Fibroblast of skin of scalp (primary cell): ENCODE measurements at regions not wholly inside any gene's neighbourhood (a gene's known extent, or its start where the extent isn't known, plus 50 kb on each side); places are given as distances from the start of the nearest gene placed in this dataset.

Experiments
- DNase-seq: peaks from one replicate; pipeline ENCODE4 v3.0.0-alpha.2; 2013

DNA sequence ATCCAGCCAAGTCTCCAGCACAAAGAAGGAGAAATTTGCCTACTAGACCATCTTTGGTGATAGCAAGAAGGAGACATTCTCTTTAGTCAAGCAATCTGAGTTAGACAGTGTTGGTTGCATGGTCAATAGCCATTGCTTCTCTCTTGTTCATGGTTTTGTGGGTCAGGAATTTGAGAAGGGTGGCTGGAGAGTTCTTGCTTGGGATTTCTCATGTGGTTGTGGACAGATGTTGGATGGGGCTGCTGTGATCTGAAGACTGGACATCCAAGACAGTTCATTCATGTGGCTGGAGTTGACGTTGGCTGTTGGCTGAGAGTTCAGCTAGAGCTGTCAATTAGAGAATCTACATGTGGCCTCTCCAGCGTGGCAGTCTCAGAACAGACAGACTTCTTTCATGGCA, 322.3 kb upstream of the PRDM1 start:
- no peak for DNase-seq

DNA sequence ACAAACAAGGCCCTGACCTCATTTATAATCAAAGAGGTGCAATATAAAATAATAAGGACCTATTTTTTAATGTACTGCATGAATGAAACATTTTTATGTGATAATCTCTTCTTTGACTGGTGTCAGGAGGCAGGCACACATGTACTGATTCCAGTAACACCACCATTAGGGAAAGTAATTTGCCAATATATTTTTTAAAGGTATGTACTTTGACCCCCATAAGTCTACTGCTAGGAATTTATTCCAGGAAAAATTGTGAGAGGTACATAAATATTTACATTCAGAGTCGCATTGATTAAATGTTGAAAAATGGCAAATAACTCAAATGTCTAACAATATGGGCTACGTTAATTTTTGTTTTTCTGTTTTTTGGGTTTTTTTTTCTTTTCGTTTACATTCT, 325.4 kb upstream of the PRDM1 start:
- no peak for DNase-seq

DNA sequence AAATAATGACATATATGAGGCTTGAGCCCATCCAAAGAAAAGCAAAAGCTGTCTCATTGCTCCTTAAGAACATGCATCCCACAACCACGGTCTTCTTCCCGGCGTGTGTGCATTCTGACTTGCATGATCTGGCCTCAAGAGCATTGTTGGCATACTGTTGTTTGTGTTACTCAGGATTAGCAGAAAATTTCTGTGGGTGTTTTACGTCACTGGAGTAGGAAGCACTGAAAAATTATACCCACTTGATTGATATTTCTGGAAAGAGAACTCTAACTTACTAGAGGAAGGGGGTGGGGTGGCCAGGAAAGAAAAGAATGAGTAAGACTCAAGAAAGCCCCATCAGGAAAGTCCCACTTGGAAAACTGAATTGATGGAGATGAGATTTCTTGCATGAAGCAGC, 326.2 kb upstream of the PRDM1 start:
- peak; percentile 77 for DNase-seq

DNA sequence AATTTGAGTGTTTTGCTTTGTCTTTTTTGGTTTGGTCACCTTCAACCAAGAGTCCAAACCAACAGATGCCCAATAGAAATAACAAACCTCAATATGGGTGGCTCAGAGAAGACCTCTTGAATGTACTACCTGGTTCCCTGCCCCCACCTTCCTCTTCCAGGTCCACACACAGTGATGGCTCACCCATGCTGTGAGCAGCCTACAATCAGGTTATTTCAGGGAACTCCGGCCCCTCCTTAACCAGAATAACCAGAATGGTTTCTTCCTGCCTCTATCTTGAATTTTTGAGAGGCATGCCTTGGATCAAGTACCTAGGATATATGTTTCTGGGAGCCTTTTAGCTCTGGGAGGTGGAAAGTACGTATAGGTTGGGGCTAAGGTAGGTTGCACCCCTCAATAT, 327.1 kb upstream of the PRDM1 start:
- no peak for DNase-seq

DNA sequence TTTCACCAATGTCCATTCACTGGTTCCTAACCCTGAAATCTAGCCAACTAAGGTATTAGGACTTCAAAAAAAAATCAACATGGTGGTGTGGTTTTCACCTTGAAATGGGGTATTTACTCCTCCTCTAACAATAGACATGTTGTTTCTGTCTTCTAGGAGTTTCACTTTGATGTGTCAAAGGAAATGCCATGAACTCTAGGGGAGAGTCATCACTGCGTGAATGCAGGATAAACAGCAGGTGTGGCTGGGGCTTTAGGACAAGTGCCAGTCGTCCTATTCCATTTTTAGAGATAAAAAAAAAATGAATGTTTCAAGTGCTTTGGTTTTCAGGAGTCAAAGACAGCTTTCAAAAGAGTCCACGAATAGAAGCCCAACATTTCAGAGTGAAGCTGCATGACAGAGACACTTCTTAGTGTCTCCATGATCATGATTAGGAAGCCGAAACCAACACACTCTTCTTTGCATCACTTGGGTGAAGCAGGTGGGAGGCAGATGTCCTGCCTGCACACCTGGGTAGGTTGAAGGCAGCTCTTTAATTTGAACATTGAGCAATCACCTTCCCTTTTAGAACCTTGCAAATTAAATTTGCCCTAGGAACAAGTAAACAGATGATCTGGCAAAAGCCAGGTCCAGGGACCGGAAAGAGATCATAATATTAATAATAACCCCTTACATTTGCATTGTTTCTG, 328.5 kb upstream of the PRDM1 start:
- DNase-seq = no peak

DNA sequence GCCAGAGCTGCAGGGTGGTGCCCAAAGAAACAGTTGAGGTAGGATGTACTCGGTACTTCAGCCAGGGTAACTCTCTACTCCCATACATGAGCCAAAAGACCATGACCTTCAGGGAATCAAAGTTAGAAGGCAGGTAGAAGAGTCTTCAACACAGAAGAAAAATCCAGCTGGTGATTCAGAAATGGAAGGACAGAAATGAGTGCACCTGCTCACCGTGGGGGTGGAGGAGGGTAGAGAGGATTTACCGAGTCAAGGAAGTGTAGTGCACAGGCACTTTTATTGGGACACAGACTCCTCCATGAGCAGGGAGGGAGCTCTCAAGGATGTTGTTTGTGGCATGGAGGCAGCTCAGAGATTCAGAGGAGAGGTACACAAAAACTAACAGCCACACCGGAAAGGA, 330.3 kb upstream of the PRDM1 start:
- no peak for DNase-seq

DNA sequence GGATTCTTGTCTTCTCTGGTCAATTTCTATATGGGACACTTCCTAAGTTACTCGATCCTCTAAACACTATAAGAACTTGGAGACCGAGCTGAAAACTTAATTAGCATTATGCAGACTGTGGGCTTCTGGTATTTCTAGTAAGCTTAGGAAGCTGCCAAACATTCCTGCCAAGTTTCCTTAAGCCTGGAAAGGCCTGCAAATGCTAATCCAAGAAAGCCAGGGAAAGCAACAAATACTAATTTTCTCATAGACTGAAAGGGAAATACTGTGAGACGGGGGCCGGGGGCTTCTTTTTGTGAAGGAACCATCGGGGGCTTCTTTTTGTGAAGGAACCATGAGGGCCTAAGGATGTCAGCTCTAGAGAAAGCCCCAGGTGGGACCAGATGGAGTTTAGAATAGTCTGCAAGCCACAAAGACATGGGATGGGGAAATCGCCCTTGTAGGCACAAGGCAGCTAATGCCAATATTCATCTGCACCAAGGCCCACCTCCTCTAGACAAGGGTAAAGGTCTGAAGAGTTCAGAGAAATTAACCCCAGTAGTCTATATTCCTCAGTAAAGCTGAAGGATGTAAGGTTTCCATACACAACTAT, 332.4 kb upstream of the PRDM1 start:
- DNase-seq = peak; percentile 75

DNA sequence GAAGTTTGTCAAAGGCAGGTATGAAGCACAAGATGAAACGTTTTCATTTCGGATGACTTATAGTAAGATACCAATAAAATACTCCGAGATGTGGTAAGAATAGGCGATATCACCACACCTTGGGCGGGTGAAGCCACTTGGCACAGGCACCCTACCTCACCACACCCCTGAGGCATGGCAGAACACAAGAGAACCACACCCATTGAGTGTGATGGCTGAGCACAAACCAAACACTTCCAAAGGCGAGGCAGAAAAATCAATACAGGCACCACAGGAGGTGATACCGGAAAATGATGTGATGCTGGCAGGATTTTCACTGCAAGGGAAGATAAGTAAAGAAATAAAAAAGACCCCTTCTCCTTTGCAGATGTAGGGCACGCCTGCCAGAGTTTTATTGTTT, 332.9 kb upstream of the PRDM1 start:
- DNase-seq = no peak

DNA sequence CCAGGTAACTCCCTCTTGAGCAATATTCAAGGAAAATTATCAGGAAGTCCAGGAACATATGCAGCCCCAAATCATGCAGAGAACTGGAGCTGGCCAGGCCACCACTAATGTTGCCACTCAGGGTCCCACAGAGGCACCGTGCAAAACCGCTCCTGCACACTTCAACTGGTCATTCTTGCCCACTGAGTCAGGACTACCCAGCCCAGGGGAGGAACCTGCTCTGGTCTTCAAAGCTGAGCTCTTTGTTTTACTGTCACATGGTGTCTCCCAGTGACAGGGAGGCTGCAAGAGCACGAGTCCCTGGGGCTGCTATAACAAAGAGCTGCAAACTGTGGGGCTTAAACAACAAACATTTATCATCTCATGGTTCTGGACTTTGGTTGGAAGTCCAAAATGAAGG, 336.0 kb upstream of the PRDM1 start:
- DNase-seq = no peak

DNA sequence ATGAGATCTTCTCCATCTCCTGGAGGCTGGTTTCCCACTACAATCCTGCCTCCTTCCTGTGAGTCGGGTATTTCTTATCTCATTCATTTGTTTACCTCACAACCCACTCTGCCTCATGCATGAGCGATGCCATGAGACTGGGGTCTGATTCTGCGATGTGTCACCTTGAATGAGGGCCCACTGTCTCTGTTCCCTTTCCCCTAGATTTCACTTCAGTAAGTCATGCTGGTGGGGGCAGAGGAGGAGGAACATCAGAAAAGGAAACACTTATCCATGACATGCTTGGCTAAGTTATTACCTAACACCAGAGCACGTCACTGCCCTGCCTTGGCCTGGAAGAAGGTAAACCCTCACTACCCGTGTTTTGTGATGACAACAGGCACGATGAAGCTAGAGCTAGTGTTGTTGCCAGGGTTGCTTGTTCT, 337.4 kb upstream of the PRDM1 start:
- DNase-seq = no peak

DNA sequence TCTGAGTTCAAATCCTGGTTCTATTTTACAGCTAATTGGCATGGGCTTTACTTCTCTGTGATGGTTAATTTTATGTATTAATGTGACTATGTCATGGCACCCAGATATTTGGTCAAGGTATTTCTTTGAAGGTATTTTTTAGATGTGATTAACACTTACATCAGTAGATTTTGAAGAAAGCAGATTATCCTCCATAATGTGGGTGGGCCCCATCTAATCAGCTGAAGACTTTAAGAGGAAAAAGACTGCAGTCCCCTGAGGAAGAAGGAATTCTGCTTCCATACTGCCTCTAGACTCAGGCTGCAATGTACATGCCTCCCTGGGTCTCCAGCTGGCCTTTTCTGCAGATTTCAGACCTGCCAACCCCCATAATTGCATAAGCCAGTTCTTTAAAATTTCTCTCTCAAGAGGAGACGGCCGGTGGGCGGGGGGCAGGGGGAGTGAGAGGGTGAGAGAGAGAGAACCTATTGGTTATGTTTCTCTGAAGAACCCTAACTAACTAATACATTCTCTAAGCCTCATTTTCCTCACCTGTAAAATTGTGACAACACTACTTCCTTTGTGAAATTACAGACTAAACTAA, 338.2 kb upstream of the PRDM1 start:
- DNase-seq = no peak

DNA sequence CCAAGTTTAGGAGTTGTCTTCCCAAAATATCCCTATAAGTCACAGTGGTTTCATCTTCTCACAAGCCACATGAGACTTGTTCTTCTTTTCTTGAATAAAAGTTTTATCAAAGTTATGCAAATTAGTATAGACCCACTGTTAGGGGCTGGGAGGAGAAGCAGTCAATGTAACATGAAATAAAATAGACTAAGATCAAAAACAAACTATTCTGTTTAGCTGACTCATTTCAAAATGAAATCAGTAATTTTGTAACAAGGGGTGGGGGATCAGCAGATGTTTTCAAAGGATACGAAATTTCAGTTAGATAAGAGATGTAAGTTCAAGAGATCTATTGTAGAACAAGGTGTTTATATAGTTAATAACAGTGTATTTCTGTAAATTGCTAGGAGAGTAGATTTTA, 339.6 kb upstream of the PRDM1 start:
- no peak for DNase-seq

DNA sequence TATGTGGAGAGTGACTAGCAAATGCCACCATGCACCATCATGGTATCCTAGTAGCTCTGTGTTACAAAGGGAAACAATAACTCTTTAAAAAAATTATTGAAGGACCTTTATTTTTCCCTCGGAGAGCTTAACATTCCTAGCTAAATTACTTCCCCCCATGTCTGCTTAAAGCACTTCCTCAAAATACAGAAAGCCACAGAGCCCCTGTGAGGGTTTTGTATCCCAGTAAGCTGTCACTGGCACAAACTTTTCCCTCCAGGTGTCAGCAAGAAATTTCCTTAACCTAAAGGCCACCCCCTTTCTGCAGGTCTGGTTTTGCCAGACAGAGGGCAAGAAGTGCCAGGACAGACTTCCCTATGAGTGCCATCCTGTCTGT, 340.0 kb upstream of the PRDM1 start:
- no peak for DNase-seq

DNA sequence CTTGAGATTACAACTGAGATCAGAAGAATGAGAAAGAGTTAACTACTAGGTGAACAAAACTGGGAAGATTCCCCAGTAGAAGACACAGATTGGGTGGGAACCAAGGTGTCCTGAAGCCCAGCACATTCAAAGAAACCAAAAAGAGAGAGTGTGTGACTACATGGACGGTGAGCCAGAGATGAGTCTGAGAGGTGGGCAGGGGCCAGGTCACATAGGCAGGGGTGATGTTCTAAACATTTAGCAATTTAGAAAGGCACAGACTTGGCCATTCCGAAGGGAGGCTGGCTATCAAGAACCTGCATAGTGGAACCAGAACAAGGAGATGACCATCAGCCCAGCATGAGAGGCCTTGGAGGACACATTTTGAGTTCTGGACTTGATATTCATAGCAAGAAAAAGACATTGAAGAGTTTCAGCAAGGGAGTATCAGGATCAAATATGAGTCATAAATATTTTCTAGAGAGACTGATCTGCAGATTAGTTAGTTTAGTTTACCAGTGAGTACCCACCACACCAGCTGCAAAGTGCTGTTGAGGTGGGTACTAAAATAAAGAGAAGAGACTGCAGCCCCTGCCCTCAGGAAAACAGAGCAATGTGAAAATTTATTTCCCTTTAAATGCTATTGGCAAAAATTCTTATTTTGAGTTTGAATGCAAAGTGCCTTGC, 340.5 kb upstream of the PRDM1 start:
- no peak for DNase-seq

DNA sequence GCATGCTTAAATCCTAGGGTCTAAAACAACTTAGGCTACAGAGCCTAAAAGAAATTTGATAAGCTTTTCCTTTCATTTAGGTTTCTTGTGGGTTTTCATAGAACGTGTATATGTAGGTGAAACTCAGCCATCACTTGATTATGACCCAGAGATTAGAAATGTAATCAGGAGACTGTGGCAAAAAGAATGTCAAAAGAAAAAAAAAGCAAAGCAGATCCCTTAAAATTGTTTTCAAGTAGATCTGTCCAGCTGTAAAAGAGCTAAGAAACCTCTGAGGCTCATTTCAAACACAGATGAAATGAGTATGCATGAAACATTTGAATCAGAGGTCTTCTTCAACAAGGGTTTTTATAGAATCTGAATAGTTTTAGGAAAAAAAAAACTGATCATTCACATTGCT, 341.3 kb upstream of the PRDM1 start:
- no peak for DNase-seq

DNA sequence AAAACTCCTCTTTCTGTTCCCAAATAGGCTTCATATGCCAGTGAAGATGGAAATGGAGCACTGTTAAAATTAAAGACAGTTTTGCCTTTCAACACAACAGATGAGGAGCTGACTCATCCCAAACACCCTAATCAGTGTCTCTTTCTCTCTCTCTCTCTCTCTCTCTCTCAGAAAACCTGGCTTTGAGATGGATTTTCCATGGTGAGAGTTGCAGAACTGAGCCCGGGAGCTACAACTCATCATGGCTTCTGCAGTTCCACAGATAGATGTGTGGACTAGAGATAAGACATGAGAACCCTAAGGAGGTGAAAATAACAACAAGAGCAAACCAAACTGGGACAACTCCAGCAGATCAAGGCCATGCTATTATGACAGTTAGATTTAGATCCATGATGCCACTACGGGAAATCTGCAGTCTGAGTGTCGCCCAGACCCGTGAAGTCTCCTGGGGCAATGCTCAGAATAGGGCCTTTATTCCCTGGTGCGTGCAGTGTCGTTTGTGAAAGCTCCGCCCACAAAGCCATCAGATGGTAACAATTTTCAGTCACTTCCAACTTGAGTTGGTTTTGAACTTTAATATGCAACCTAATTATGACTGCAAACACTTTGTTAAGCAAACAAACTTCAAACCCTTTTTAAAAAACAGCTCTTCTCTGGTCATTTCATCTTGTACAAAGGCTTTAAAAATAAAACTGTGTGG, 338.2 kb upstream of the PREP start:
- peak; percentile 29 for DNase-seq

DNA sequence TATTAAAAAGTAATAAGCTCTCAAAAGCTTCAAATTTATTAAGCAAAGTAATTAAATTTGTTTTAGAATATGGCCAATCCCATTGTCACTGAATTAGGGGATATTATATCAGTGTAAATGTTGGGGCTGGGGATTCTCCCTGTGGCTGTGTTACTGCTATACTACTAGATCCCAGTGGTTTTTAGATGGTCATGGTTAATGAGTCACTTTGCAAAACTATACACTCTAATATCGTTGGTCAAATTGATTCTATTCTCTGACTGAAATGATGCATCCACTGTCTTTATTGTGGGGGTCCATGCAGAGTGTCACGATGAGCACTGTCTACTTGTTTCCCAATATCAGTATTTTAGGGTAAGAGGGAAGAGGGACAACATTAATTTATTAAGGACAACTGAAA, 336.9 kb upstream of the PREP start:
- no peak for DNase-seq

DNA sequence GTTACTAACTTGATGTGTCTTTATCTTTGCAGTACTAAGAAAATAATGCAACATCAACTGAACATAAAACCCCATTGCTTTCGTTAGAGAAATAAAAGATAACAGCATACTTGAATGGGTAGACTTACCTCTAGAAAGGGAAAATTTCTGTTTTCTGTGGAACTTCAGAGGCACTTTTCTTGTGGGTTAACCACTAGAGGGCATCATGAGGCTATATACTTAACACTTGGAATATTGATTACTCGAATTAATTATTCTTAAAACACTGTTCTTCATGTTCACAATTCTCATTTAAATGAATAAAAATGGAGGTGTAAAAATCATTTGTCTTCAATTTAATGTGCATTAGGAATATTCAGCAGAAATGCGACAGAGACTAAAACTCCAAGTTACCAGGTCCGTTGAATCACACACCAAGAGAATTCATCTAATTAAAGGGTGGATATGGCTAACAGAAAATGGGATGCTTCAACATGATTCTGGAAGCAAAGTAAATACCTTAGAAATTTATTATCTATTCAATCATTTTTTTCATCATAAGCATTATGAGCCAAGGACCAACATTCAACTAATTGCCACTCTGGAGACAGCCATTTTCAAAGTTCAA, 330.8 kb upstream of the PREP start:
- DNase-seq = peak; percentile 35

DNA sequence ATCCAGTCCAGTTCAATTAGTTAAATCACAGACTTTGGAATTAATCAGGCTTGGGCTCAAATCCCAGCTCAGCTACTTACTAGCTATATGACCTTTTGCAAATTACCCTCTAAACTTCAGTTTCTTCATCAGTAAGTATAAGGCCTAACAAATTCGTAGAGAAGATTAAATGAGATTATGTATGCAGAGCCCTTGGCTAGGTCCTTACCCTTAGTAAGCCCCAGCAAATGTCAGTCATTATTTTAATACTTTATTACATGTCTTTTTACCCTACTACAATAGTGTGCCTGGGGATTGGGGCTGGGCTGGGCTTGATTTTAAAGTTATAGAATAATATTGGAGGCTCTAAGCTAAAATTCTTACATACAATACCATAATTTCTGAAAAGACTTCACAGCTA, 326.1 kb upstream of the PREP start:
- no peak for DNase-seq

DNA sequence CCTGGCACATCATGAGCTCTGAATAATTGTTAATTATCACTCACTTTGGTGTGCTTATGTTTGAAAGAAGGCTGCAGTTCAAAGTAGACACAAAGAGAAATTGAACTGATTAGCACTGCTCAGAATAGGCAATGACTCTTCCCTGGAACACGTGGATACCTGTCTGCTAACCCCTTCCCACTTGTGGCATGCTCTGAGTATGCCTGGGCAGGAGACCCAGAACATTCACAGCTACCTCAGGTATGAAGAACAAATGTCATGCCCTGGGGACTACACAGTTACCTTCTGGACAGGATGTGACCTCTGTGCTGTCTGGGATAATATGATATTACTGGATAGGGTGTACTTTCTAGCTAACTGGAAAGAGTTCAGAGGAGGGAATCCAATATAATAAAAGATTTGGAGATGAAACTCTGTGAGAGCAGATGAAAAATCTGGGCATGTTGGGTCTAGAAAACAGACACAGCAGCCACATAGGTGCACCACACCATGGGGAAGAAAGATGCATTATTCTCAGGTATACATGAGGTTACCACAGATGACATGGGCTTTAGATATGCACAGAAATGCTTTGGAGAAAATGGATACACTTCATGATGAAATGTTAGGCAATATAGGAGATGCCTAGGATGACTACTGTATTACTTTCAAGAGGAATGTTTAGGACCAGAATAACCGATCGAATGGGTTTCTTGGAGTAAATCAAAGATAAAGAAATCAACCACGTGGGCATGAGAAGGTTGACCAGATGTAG, 324.2 kb upstream of the PREP start:
- peak; percentile 35 for DNase-seq

DNA sequence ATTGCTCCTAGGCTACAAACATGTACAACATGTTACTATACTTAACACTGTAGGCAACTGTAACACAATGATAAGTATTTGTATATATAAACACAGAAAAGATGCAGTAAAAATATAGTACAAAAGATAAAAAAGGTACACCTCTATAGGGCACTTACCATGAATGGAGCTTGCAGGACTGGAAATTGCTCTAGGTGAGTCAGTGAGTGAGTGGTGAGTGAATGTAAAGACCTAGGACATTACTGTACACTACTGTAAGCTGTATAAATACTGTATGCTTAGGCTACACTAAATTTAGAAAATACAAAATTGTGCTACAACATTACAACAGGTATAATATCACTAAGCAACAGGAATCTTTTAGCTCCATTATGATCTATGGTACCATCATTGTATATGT, 312.0 kb upstream of the PREP start:
- DNase-seq = no peak

DNA sequence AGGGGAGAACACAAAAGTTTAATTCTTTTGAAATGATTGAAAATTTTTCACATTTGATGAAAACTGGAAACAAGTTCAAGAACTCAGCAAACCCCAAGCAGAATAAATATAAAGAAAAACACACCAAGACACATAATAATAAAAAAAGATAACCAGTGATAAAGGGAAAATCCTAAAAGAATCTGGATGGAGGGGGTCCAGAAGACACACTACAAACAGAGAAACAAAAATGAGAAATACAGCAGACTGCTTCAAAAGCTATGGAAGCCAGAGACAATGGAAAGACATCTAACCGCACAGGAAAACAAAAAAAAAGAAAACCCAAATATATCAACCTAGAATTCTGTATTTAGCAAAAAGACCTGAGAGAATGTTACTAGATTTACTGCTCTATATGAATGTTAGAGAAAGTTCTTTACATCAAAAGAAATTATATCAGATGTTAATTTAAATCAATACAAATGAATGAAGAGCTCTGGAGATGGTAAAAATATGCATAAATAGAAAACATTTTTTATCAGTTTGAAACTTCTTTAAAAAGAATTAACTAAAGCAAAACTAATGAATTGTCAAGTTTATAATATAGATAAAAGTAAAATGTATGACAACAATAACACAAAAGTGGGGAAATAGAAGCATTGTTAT, 310.7 kb upstream of the PREP start:
- DNase-seq = no peak
